ENCODE measurements at regions not wholly inside any gene's neighbourhood (a gene's known extent, or its start where the extent isn't known, plus 50 kb on each side); places are given as distances from the start of the nearest gene placed in this dataset.

GRCh38 chr5:74250304-74251102 lies 390.0 kb downstream of the ENC1 start:
- DNase-seq = no peak

DNA sequence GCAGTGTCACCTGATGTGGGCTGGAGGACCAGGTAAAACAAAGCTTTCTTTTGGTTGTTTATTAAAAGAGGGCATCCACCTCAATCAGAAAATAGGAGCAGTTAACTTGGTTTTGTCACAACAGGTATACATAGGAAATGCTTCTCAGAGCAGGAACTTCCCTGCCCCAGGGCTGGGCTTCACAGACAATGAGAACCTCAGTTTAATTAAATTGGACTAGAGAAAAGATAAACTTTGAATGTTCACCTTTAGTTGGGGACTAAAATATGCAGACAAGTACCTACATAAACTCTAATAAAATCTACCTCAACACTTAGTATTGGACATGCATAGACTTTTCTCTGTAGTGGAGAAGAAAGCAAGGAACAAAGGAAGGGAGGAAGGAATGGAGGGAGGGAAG lies 392.0 kb downstream of the ENC1 start:
- DNase-seq = no peak

GRCh38 chr5:74244406-74244805 lies 396.1 kb downstream of the ENC1 start:
- no peak for DNase-seq

DNA sequence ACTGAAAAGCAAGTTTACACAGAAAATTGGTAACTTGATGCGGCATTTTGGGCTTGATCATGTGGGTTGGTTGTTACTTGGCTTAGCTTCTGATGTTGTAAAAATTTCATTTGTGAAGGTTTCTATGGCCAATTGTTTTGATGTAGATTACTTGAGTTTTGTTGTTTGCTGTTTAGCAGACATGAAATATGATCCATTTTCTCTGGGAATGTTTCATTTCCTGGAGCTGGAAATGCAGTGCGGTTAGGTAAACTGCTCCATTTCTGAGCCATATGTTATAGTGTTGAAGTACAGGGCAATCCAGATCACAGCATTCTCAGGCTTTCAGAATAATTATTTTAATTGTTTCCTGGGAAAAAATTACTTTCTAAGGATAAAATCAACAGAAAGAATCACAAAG lies 396.9 kb downstream of the ENC1 start:
- DNase-seq = no peak

- no peak for DNase-seq
These were observed 398.0 kb downstream of the ENC1 start for GRCh38 chr5:74242516-74242915.

DNA sequence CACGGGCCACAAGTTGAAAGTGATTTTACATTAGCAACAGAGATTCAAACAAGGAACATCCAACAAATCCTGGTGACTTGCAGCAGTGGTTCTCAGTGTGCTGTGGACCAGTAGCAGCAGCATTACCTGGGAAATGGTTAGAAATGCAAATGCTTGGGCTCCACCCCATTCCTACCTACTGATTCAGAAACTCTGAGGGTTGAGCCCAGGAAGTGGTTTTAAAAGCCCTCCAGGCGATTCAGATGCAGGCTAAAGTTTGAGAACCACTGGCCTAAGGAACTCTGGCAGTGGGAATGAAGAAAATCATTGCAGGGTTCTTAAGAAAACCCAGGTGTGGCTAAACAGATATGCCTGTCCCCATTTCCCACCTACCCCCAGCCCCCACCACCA lies 398.8 kb downstream of the ENC1 start:
- no peak for DNase-seq

DNA sequence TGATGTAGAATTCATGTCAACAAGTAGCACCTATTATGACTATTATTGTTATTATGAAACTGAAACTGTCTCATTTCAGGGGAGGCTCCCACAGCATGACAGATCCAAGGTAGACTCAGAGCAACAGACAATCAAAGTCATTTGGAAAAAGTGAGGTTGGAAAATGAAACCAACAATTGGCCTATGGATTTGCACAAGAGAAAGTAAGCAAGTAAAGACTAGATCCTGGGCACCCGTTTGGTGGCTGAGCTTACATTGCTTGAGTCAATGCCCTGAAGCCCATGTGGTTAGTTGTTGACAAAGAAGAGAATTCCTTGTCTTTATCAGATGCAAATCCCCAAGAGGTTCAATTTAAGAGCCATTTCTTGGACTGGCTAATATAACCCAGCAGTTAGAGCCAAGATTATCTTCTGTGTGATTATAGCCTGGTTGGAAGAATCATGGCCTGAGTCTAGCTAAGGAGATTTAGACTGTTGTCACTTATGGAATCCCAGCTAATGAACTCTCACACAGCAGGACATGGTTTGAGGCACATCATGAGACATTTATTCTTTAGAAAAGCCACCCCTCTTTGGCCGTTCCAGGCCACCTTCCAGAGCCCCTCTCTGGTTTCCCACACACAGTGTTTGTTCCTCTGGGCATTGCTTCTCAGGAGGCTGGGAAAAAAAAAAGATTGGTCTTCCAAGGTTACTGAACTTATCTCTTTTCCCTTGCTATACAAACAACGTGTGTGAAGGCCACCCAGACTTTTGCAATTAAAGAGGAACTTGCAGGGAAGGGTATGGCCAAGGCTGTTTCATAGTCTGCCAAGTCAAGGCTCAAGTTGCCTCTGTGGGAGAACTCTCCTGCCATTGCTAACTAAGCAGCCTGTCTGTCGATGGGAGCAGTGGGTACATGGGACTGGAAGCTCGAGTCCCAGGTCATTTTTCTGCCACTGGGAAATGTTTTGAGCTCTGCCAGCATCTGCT lies 399.5 kb downstream of the ENC1 start:
- DNase-seq = no peak

GRCh38 chr5:74239261-74239660 lies 401.3 kb downstream of the ENC1 start:
- no peak for DNase-seq

- no peak for DNase-seq
These were observed 402.9 kb downstream of the ENC1 start for GRCh38 chr5:74237571-74238145.

DNA sequence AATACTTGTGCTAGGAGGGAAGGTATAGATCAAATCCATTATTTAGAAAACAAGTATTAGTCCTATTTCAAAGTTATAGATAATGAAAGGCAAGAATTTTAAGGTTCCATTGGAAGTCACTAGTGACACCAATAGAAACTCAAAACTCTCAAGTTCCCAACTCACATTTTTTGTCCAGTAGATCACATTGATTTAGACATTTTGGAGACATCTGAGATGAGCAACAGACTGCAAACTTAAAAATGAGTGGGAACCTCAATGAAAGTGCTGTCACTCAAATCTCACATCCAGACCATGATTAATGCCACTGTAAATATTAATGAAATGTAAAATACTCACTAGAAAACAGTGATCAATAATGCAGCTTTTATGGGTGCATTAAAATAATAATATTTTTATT lies 405.0 kb downstream of the ENC1 start:
- no peak for DNase-seq

- no peak for DNase-seq
These were observed 407.0 kb downstream of the ENC1 start for GRCh38 chr5:74233571-74233970.

GRCh38 chr5:74233091-74233490 lies 407.4 kb downstream of the ENC1 start:
- DNase-seq = no peak

GRCh38 chr5:74232276-74232675 lies 408.3 kb downstream of the ENC1 start:
- DNase-seq = no peak

DNA sequence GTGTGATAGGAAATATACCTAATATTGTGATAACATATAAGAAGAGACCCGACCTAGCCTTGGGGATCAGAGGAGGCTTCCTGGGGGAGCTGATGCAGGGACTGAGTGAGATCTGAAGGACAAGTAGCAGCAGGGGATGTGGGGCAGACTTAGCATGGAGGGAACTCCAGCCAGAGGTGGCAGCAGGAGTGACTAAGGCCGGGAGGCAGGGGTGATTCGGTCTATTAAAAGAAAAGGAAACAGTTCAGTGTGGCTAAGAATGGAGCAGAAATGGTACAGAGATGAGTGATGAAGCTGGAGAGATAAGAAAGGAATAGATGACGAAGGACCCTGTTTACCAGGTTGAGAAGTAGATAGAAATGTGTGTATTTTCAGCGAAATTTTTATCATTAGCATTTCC lies 408.8 kb downstream of the ENC1 start:
- DNase-seq = no peak

DNA sequence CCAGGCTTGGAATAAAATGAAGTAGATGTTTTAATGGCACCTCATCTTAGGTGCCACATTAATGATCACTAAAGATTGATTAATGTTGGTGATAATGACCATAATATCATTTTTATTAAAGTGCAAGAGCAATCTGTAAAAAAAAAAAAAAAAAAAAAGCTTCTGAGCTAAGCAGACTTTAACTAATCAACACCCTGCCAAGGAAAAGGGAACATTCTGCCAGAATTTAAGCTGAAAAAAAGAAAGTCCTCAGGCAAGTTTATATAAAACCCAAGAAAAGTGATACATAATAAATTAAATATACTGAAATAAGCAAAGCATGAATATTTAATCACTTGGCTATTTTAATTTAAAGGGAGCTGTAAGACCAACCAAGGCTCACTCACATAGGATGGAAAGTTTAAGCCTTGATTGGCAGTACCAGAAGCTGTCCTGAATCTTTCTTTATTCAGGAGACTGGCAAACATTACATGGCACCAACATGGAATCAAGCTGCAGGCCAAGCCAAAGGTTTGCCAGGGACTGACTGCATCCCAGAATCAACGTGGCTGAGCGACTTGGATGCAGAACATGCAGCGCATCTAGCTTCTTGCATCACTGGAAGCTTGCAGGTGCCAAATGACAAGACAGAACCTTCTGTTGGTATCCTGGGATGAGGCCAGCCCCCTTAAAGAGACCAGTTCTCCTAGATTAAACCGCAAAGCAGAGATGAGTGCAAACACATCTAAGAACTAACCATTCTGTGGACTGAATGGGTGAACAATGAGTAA lies 413.6 kb downstream of the ENC1 start:
- DNase-seq = no peak

DNA sequence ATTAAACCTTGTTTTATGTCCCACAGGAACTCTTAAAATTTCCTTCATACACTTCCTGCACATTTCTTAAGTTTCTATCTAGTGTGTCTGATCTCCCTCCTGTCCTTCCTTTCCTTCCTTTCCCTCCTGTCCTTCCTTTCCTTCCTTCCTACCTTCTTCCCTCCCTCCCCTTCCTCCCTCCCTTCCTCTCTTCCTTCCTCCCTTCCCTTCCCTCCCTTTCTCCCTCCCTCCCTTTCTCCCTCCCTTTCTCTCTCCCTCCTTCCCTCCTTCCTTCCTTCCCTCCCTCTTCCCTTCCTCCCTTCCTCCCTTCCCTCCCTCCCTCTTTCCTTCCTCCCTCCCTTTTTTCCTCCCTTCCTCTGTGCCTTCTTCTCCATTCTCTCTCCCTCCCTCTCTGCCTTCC lies 414.9 kb downstream of the ENC1 start:
- no peak for DNase-seq

DNA sequence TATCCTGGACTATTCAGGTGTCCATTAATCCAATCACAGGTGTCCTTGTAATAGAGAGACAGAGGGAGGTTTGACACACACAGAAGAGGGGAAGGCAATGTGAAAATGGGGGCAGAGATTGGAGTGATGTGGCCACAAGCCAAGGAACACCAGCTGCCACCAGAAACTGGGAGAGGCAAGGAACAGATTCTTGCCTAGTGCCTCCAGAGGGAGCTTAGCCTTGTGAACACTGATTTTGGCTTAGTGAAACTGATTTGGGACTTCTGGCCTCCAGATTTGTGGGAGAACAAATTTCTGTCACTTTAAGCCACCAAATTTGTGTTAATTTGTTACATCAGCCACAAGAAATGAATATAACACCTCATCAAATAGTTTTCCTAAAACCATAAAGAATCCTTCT lies 416.2 kb downstream of the ENC1 start:
- DNase-seq = no peak

DNA sequence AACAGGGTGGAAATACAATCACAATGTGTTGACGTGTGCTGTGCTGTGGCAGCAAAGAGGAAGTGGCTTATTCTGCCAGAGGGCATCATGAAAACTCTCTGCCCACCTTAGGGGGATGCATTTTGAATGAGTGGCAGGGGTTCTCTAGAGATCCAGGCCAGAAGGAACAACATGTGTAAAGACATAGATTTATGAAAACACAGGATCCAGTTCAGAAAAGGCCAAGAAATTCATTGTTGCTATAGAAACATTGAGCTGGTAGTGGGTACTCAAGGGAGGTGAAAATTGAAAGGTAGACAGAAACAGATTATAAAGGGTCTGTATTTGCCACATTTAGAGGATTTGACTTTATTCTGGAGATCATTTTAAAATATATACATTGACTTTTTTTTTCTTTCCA lies 417.7 kb downstream of the ENC1 start:
- DNase-seq = no peak

DNA sequence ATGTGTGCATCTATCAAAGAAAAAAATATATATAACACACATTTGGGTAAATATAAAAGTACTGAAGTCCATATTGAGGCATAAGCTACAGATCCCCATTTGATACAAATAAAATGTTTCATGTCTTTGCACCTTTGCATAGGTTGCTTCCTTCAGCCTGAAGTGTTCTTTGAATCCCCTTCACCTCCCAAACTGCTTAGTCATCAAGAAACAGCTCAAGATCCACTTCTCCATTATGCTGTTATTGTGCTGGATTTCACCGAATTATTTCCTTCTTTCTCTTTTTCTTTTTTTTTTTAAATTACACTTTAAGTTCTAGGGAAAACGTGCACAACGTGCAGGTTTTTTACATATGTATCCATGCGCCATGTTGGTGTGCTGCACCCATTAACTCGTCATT lies 419.1 kb downstream of the ENC1 start:
- no peak for DNase-seq

DNA sequence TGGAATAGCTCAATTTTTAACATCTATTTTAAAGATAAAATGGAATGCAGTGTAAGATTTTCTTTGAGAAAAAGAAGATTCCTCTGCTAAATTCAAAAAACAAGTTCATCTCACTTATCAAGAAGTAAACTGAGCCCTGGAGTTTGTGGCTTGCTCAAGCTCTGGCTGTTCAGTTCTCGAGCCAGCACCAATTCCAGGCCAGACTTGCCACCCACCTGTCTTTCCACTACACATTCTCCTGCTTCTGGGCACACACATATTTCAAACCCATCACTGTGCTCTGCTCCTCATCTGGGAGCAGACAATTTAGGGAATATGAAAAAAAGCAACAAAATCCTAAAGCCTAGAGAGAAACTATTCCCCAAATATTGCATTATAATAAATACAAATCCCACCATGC lies 424.5 kb downstream of the ENC1 start:
- DNase-seq = no peak

- DNase-seq = no peak
These were observed 428.2 kb downstream of the ENC1 start for GRCh38 chr5:74212336-74212735.

- no peak for DNase-seq
These were observed 431.0 kb downstream of the ENC1 start for GRCh38 chr5:74209571-74209970.

Measured in retina (tissue), 1 donor.